GM12872 (cell line): ENCODE measurements at regions not wholly inside any gene's neighbourhood (a gene's known extent, or its start where the extent isn't known, plus 50 kb on each side); places are given as distances from the start of the nearest gene placed in this dataset.

ENCODE experiments used
- TF ChIP-seq, protein P1 (sequence below): IDR thresholded peaks from 3 replicates; pipeline ENCODE4 v1.5.1; 2011; ENCODE audit warnings: low read depth, mild to moderate bottlenecking, low read length, moderate library complexity; ENCODE audit not compliant: insufficient read depth

DNA sequence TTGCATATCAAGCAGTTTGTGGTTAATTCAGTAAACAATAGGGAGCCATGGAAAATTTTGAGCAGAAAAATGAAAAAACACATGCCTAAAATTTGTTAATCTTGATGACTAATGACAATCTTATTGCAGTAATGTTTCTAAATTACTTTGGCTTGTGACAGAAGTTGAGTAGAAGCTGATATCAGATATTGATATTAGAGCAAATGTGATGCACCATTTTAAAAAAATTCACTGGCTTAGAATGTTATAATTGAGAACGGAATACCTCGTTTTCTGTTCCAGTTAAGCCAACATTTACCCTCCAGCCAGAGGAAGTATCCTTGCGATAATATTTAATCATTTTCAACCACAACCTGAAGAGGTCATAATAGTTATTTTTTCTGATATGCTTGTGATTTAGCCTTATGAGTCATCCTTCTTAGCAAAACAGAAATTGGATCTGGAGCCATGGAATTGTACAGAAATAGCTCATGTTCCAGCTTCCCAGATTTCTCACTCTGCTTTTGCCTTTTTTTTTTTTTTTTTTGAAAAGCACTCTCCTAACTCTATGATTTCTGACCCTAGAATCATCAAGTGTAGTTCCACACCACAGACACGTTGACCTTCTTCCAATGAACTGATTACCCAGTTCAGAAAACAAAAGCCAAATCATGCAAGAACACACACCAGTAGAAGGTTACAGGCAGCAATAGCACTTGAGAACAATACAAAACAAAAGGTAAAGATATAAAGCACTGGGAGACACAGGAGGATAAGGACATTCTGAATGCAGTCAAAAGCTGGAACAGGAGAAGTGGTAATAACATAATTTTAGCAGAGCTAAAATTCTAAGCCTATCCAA is 96.8 kb upstream of the PHYHIPL start:
- TF ChIP-seq, protein P1, sequence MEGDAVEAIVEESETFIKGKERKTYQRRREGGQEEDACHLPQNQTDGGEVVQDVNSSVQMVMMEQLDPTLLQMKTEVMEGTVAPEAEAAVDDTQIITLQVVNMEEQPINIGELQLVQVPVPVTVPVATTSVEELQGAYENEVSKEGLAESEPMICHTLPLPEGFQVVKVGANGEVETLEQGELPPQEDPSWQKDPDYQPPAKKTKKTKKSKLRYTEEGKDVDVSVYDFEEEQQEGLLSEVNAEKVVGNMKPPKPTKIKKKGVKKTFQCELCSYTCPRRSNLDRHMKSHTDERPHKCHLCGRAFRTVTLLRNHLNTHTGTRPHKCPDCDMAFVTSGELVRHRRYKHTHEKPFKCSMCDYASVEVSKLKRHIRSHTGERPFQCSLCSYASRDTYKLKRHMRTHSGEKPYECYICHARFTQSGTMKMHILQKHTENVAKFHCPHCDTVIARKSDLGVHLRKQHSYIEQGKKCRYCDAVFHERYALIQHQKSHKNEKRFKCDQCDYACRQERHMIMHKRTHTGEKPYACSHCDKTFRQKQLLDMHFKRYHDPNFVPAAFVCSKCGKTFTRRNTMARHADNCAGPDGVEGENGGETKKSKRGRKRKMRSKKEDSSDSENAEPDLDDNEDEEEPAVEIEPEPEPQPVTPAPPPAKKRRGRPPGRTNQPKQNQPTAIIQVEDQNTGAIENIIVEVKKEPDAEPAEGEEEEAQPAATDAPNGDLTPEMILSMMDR: no peak

DNA sequence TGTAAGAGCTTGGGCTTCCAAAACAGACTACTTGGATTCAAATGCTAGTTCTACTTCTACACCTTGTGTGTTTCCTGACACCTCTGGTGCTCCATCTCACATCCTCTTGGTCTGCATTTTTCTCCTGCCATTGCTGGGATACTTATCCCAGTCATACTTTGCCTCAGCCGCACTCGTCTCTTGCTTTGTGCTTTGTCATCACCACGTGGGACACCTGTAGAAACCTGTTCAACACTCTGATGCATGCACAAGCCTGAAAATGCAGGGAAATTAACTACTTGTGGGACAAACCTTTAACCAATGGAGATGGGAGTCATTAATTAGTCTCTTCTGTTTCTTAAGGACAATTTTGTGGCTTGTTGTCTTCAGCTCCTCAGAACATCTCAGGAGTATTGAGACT is 94.2 kb upstream of the PHYHIPL start:
- TF ChIP-seq, protein P1: no peak

DNA sequence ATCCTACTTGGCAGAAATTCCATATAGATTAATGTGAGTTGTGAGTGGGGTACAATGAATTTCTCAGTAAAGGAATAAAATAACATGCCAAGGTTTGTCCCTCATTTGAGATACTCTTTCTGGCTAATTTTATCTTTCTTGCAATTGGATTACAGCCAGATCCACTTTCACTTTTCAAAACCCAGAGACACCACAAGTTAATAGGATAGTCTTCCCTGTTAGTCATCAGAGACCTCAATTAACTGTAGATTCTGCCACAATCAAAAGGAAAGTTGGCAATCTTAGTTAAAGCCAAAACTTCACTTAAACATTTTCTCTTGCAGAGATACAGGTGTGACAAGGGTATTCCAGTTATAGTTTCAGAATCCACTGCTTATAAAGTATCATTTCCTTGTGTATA is 91.4 kb upstream of the PHYHIPL start:
- TF ChIP-seq, protein P1: no peak

DNA sequence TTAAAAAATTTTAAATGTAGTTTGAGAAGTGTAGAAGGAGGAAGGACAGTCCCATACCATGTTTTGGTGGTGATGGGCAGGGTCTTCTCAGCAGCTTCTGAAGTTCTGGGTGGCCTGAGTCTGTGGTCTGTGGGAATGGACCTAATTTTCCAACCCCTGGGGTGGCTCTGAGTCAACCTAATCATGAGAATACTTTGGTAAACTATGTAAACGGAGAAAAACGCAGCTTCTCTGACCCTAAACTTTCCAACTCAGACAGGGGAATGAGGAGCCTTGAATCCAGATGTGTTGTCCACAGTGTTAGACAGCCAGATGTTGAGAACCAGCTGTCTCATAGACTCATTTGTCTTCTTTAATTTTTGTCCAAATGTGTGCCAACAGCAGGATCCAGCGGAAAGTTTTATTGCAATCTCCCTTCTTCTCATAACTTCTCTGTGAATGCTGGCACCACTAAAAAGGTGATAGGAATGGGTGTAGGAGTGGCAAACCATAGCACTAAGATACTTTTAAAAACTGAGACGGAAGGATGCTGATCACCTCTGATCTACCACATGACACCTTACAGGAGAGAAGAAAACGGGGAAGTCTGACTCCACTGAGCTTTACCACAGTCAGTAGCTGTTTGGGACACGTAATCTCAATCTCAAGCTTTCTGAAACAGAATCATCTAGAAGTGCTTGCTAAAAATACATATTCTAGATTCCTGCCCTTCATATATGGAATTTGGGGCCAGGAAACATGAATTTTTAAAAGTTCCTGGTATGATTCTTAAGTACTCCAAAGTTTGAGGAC is 90.5 kb upstream of the PHYHIPL start:
- TF ChIP-seq, protein P1: no peak

DNA sequence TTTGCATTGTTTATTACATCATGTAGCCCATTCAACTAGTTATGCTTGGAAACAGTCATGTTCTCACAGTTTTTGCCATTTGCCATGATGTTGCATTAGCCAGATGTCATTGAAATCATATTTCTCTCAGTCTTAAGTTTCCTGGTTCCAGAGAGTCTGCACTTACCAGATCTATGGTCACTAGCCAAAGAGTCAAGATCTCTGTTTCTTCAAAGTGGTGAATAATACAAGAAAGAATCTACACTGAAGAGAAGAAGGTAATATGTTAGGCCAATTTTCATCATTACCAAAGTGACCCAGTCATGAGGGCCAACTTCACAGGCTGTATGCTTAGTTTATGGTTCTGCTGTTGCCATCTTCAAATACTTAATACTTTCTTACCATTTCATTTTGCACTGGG is 89.0 kb upstream of the PHYHIPL start:
- TF ChIP-seq, protein P1: no peak

DNA sequence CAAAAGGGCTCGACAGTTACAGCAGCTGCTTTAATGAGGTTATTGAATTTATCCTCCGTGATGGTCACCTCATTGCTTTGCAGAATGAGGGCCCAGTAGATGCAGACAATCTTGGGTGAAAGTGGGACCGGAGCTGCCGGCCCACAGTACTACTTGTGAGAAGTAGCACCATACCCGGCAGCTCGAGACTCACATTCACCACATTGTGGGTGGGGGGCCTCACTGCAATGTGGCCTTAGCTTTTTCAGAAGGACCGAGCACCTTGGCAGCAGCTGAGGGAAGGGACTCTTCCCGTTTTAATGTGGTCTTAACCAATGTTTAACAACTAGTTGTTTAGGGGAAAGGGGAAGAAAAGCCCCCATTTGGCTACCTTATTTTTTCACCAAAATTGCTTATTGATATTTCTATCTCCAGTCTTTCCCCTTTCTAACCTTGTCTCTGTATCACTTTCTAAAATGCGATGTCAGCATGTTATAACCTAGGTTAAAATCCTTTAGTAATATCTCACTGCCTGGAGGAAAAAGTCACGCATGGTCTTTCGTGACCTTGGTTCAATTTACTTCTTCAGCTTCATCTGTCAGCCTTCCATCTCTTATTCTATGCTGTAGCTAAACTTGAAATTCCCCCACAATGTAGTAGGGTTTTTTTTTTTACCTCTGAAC is 87.4 kb upstream of the PHYHIPL start:
- TF ChIP-seq, protein P1: no peak
